ENCODE measurements at regions not wholly inside any gene's neighbourhood (a gene's known extent, or its start where the extent isn't known, plus 50 kb on each side); places are given as distances from the start of the nearest gene placed in this dataset.

- no peaks in the 10 kb centered on the region for H3K27me3 Mint-ChIP-seq (ENCODE audit: low read depth, poor library complexity)
- no peaks in the 10 kb centered on the region for H3K4me1 Mint-ChIP-seq
- H3K9me3 Mint-ChIP-seq, result peaks cover 5% of the 10 kb centered on the region
- TF ChIP-seq CTCF (IDR thresholded peaks at IDR 0.05), result no peak
- no peak for DNase-seq
- H3K27ac Mint-ChIP-seq, result no peak overlapping the region
- H3K4me3 Mint-ChIP-seq, result no peak overlapping the region
- H3K36me3 Mint-ChIP-seq (ENCODE audit: low read depth), result no peaks in the 10 kb centered on the region
These were observed 1659.5 kb upstream of the PCDH20 start for GRCh38 chr13:63075126-63075525.

GRCh38 chr13:63050287-63050686, 1634.6 kb upstream of the PCDH20 start:
- Mint-ChIP-seq H3K27me3 (ENCODE audit: low read depth, poor library complexity) (peaks cover 2% of the 10 kb centered on the region), H3K4me3 (no peak overlapping the region), H3K4me1 (no peaks in the 10 kb centered on the region), H3K27ac (no peak overlapping the region), H3K36me3 (ENCODE audit: low read depth) (no peaks in the 10 kb centered on the region), H3K9me3 (peaks cover 9% of the 10 kb centered on the region)
- no peak for DNase-seq
- no peak for TF ChIP-seq CTCF (IDR thresholded peaks at IDR 0.05)

DNA sequence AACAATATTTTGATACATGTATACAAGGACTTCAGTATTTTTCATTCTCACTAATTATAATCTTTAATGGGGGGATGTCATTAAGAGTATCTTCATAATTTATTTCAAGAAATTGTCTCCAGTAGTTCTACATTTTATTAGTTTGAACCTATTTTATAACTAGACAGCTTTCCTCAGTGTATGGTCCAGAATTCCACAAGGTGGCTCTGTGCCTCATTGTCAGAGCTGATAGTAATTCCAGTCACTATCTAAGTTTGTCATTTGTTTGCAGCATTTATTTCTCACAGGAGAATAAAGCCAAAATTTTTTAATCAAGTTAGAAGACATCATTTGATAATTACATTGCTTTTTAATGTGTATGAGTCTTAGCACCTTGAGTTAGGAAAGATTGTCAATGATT, 1633.0 kb upstream of the PCDH20 start:
- Mint-ChIP-seq H3K36me3 (ENCODE audit: low read depth) (no peaks in the 10 kb centered on the region), H3K27me3 (ENCODE audit: low read depth, poor library complexity) (no peaks in the 10 kb centered on the region), H3K27ac (no peak overlapping the region), H3K4me1 (no peaks in the 10 kb centered on the region), H3K9me3 (peaks cover 9% of the 10 kb centered on the region), H3K4me3 (no peak overlapping the region)
- no peak for DNase-seq
- no peak for TF ChIP-seq CTCF (IDR thresholded peaks at IDR 0.05)

- Mint-ChIP-seq H3K4me3 (no peak overlapping the region), H3K27ac (no peak overlapping the region), H3K9me3 (no peaks in the 10 kb centered on the region), H3K36me3 (ENCODE audit: low read depth) (no peaks in the 10 kb centered on the region), H3K4me1 (no peaks in the 10 kb centered on the region), H3K27me3 (ENCODE audit: low read depth, poor library complexity) (no peaks in the 10 kb centered on the region)
- no peak for DNase-seq
- no peak for TF ChIP-seq CTCF (IDR thresholded peaks at IDR 0.05)
These were observed 1629.1 kb upstream of the PCDH20 start for GRCh38 chr13:63044589-63045313.

DNA sequence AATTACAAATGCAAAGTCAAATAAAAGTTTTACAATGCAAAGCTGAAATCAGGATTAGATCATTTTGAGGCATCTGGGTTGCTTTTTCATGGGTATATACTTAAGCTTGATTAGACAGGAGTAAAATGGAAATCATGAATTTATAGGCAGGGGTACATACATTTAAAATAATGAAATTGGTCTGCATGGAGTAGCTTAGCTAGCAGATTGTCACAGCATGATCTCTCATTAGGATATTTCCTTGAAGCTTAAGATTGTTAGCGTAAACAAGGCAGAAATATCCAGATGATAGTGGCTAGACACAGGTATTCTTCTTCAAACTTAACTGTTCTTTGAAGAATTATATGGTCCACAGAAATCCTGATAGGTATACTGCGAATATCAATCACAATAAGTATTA, 1627.0 kb upstream of the PCDH20 start:
- TF ChIP-seq CTCF (IDR thresholded peaks at IDR 0.05), result no peak
- Mint-ChIP-seq H3K27ac (no peak overlapping the region), H3K4me3 (no peak overlapping the region), H3K9me3 (no peaks in the 10 kb centered on the region), H3K4me1 (no peaks in the 10 kb centered on the region), H3K27me3 (ENCODE audit: low read depth, poor library complexity) (no peaks in the 10 kb centered on the region), H3K36me3 (ENCODE audit: low read depth) (no peaks in the 10 kb centered on the region)
- no peak for DNase-seq
